ENCODE measurements at regions not wholly inside any gene's neighbourhood (a gene's known extent, or its start where the extent isn't known, plus 50 kb on each side); places are given as distances from the start of the nearest gene placed in this dataset.

GRCh38 chr5:107242411-107243219, 428.1 kb downstream of the EFNA5 start:
- no peaks in the 10 kb centered on the region for H3K36me3 Mint-ChIP-seq (ENCODE audit: low read depth)
- H3K27me3 ChIP-seq (ENCODE audit: control insufficient read depth, insufficient read depth, low read length, poor library complexity, severe bottlenecking) = no peaks in the 10 kb centered on the region
- no peak overlapping the region for H3K27ac ChIP-seq (ENCODE audit: low read depth, low read length)
- H3K4me3 ChIP-seq (ENCODE audit: low read length) = no peak overlapping the region
- H3K36me3 ChIP-seq (ENCODE audit: control insufficient read depth, insufficient read depth, low read length) = no peaks in the 10 kb centered on the region
- no peak overlapping the region for H3K9ac ChIP-seq (ENCODE audit: extremely low read depth, low read length, poor library complexity, severe bottlenecking)
- H3K9me3 Mint-ChIP-seq = no peaks in the 10 kb centered on the region
- H3K4me1 Mint-ChIP-seq = peaks cover 3% of the 10 kb centered on the region
- no peak overlapping the region for H3K4me3 Mint-ChIP-seq
- no peak overlapping the region for H3K27ac Mint-ChIP-seq
- H3K4me1 ChIP-seq (ENCODE audit: control insufficient read depth, insufficient read depth, low read length) = no peaks in the 10 kb centered on the region
- WGBS, 2 experiments (ENCODE audit: insufficient coverage in 1 of 2, insufficient read length in 1 of 2) = 76 to 91% methylated on average over 2 to 3 of the region's 3 CpGs
- no peaks in the 10 kb centered on the region for H3K27me3 Mint-ChIP-seq (ENCODE audit: insufficient read depth)
- H3K9me3 ChIP-seq (ENCODE audit: control insufficient read depth, low read length) = no peaks in the 10 kb centered on the region
- no peak for DNase-seq
- TF ChIP-seq CTCF (conservative IDR thresholded peaks at IDR 0.05) = no peak

DNA sequence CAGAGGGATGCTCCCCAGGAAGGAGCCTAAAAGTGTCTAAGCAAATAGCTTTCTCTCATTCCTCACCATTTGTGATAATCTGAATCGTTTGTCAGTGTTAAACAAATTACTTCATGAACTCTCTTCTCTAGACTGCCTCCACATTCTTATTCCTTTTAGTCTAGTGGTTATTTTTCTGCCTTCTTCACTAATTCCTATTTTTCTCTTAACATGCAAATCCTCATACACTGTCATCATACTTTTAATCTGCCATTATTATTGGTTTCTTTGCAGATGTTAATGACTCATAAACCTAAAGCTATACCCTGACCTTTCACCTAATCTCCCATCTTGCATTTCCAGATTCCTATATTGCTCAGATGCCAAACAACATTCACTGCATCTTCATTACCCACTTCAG, 428.9 kb downstream of the EFNA5 start:
- TF ChIP-seq CTCF (conservative IDR thresholded peaks at IDR 0.05) = no peak
- no peak for DNase-seq
- H3K27me3 ChIP-seq (ENCODE audit: control insufficient read depth, insufficient read depth, low read length, poor library complexity, severe bottlenecking) = no peaks in the 10 kb centered on the region
- H3K4me3 Mint-ChIP-seq = no peak overlapping the region
- H3K27ac Mint-ChIP-seq = no peak overlapping the region
- no peak overlapping the region for H3K27ac ChIP-seq (ENCODE audit: low read depth, low read length)
- no peaks in the 10 kb centered on the region for H3K4me1 ChIP-seq (ENCODE audit: control insufficient read depth, insufficient read depth, low read length)
- H3K36me3 Mint-ChIP-seq (ENCODE audit: low read depth) = no peaks in the 10 kb centered on the region
- no peak overlapping the region for H3K4me3 ChIP-seq (ENCODE audit: low read length)
- H3K9ac ChIP-seq (ENCODE audit: extremely low read depth, low read length, poor library complexity, severe bottlenecking) = no peak overlapping the region
- no peaks in the 10 kb centered on the region for H3K36me3 ChIP-seq (ENCODE audit: control insufficient read depth, insufficient read depth, low read length)
- no peaks in the 10 kb centered on the region for H3K27me3 Mint-ChIP-seq (ENCODE audit: insufficient read depth)
- no peaks in the 10 kb centered on the region for H3K9me3 ChIP-seq (ENCODE audit: control insufficient read depth, low read length)
- H3K4me1 Mint-ChIP-seq = peaks cover 3% of the 10 kb centered on the region
- WGBS, 2 experiments (ENCODE audit: insufficient coverage in 1 of 2, insufficient read length in 1 of 2) = 70 to 93% methylated on average over 1 of the region's 1 CpG
- H3K9me3 Mint-ChIP-seq = no peaks in the 10 kb centered on the region

DNA sequence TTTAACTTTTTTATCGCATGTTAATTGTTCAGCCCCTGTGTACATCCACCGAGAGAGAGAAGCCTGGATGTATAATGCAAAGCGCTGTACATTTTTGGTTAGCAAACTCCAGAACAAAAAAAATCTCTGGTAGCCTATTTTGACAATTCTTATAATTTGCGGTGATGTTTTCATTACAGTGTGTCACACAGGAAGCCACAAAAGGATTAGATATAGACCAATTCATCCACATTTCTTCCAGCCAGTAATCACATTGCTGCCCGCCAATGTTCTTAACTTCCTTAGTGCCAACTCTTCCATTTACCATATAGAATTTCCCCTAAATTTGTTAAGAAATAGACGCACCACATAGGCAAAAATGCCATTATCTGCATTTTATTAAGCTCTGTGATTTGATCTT, 435.6 kb downstream of the EFNA5 start:
- Histone ChIP-seq H3K4me3 (ENCODE audit: low read length) (no peak overlapping the region), H3K4me1 (ENCODE audit: control insufficient read depth, insufficient read depth, low read length) (no peaks in the 10 kb centered on the region), H3K9me3 (ENCODE audit: control insufficient read depth, low read length) (no peaks in the 10 kb centered on the region), H3K27me3 (ENCODE audit: control insufficient read depth, insufficient read depth, low read length, poor library complexity, severe bottlenecking) (peaks cover 19% of the 10 kb centered on the region), H3K36me3 (ENCODE audit: control insufficient read depth, insufficient read depth, low read length) (no peaks in the 10 kb centered on the region), H3K9ac (ENCODE audit: extremely low read depth, low read length, poor library complexity, severe bottlenecking) (no peak overlapping the region), H3K27ac (ENCODE audit: low read depth, low read length) (no peak overlapping the region)
- 95 to 96% methylated on average over 6 of the region's 6 CpGs for WGBS, 2 experiments (ENCODE audit: insufficient coverage in 1 of 2, insufficient read length in 1 of 2)
- Mint-ChIP-seq H3K4me3 (no peak overlapping the region), H3K27me3 (ENCODE audit: insufficient read depth) (peaks cover 12% of the 10 kb centered on the region), H3K9me3 (no peaks in the 10 kb centered on the region), H3K27ac (no peak overlapping the region), H3K4me1 (no peaks in the 10 kb centered on the region), H3K36me3 (ENCODE audit: low read depth) (no peaks in the 10 kb centered on the region)
- DNase-seq = no peak
- TF ChIP-seq CTCF (conservative IDR thresholded peaks at IDR 0.05) = no peak

All from endodermal cell (in vitro differentiated cells).